ENCODE measurements at regions not wholly inside any gene's neighbourhood (a gene's known extent, or its start where the extent isn't known, plus 50 kb on each side); places are given as distances from the start of the nearest gene placed in this dataset.
"Not testable (repeated sequence)": the region's sequence is repeated elsewhere in the genome, so short reads cannot be mapped to it uniquely, and the experiment has no call there.

DNA sequence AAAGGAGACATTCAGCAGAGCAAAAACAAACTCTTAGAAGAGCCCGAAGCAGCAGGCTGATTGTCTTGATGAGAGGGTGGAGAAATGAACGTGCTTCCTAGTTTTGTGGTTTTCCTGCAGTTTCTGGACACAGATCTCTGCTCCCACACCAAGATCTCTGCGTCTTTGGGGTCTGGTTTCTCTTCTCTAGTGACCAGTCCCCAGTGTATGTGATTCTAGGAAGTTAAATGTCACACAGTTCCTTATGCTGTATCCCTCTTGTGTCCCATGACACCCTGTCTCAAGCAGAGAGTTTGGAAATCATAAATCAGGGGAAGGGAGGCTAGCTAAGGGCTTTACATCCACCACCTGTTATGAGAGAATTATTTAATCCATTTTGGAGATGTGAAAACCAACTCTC lies 55.4 kb upstream of the KLF14 start:
- no peak for DNase-seq (ENCODE audit: low read depth, low spot score)

- DNase-seq (ENCODE audit: low read depth, low spot score), result no peak
These were observed 57.7 kb upstream of the KLF14 start for GRCh38 chr7:130791746-130792145.

DNA sequence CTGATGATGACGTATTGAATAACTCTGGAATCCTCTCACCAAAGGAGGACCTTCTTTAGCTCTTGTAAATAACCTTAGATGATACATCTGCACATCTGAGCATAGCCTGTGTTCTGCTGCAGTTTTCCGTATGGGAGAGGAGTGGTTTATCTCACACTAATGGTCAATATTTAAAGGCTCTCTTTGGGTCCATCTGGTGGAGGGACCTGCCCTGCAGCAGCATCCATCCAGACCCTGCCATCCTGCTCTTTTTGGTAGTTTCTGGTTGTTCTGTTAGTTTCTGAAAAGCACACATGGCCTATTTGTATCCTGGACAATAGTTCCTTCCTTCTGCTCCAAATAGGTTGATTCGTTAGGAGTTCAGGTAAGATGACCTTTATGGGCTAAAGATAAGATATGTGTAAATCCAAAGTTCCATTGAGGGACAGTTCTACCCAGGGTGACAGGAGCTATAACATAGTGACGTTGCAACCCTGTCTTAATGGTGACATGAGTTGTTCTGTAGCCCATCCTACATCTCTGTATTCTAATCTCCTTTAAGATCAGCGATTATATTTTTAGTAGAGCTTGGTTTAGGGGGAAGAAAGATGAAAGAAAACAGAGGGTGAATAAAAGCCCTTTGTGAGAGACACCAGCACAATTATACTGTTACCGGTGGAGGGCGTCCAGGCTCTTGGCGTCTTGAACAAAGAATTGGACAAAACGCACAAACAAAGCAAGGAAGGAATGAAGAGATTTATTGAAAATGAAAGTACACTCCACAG lies 60.0 kb upstream of the KLF14 start:
- DNase-seq (ENCODE audit: low read depth, low spot score), result no peak

- DNase-seq (ENCODE audit: low read depth, low spot score), result no peak
These were observed 60.6 kb upstream of the KLF14 start for GRCh38 chr7:130794619-130794922.

- DNase-seq (ENCODE audit: low read depth, low spot score), result not testable (repeated sequence)
These were observed 62.4 kb upstream of the KLF14 start for GRCh38 chr7:130796425-130796824.

GRCh38 chr7:130803127-130803526 lies 69.1 kb upstream of the KLF14 start:
- DNase-seq (ENCODE audit: low read depth, low spot score), result no peak

GRCh38 chr7:130804220-130804619 lies 70.2 kb upstream of the KLF14 start:
- no peak for DNase-seq (ENCODE audit: low read depth, low spot score)

GRCh38 chr7:130812819-130813218 lies 78.8 kb upstream of the KLF14 start:
- DNase-seq (ENCODE audit: low read depth, low spot score), result not testable (repeated sequence)

DNA sequence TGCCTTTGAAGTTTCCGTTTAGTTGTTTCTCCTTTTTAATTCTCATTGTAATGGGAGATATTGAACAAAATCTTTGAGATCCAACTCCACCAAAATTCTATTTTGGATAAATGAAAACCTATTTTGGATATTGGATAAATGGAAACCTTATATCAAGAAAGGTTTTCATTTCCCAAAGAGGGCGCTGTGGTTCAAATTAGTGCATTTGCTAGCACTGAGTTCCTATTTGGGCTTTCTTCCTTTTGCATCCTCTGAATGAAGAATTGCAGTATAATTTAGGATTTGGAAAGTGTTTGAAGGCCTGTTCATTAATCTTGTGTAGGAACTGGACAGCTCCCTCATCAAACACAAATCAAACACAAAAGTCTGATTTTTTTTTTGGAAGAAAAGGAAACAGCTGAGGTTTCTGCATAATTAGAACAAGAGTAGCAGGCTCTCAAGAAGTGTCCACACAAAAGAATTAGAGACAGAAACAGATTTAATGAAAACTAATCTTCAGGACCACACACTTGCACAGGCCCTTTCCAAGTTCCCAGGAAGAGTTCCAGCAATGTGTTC lies 80.8 kb upstream of the KLF14 start:
- no peak for DNase-seq (ENCODE audit: low read depth, low spot score)

- no peak for DNase-seq (ENCODE audit: low read depth, low spot score)
These were observed 84.0 kb upstream of the KLF14 start for GRCh38 chr7:130818056-130818455.

DNA sequence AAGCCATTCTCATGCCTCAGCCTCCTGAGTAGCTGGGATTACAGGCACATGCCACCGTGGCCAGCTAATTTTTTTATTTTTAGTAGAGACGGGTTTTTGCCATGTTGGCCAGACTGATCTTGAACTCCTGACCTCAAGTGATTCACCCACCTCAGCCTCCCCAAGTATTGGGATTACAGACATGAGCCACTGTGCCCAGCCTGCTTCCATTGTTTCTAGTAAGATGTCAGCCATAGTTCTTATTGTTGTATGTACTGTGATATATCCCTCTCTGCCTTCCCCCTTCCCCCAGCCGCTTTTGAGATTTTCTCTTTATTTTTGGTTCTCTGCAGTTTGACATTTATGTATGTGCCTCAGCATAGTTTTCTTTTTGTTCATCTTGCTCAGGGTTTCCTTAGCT lies 87.9 kb upstream of the KLF14 start:
- DNase-seq (ENCODE audit: low read depth, low spot score), result no peak

DNA sequence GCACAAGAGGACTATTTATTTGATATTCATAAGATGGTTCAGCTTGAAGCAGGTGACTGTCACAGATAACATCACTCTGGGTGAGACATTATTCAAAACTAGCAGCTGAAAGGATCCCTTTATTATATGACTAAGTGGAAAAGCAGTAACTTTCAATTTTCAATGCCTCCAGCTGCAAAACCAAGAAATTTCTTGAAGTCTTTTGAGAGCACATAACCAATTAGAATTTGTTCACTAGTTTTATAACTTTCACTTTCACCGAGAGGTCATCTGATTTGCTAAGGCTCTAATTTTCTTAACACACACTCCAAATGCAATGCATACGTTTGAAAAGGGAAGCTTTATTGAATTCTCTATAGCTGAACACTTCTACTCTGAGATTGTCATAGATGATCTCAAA lies 88.6 kb upstream of the KLF14 start:
- DNase-seq (ENCODE audit: low read depth, low spot score), result no peak

GRCh38 chr7:130823060-130823459 lies 89.1 kb upstream of the KLF14 start:
- no peak for DNase-seq (ENCODE audit: low read depth, low spot score)

- DNase-seq (ENCODE audit: low read depth, low spot score), result no peak
These were observed 91.8 kb upstream of the KLF14 start for GRCh38 chr7:130825819-130826218.

DNA sequence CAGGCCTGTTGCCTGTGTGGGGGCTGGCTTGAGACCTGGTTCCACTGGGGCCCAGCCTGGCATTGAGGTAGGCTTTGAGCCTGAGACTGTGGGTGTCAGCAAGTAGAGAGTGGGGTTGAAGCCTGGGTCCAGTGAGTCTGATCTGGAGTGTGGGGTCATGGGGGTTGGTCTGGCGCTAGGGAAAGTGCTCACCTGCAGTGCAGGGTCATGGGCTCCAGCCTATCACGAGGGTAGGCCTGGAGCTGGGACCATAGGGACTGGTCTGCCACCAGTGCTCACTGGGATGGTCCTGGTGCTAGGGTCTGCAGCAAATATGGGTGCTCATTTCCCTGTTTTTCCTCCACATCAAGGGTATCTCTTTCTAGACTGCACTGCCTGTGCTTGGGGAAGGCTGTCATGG lies 95.4 kb upstream of the KLF14 start:
- DNase-seq (ENCODE audit: low read depth, low spot score), result no peak

GRCh38 chr7:130831322-130831721 lies 97.3 kb upstream of the KLF14 start:
- no peak for DNase-seq (ENCODE audit: low read depth, low spot score)

DNA sequence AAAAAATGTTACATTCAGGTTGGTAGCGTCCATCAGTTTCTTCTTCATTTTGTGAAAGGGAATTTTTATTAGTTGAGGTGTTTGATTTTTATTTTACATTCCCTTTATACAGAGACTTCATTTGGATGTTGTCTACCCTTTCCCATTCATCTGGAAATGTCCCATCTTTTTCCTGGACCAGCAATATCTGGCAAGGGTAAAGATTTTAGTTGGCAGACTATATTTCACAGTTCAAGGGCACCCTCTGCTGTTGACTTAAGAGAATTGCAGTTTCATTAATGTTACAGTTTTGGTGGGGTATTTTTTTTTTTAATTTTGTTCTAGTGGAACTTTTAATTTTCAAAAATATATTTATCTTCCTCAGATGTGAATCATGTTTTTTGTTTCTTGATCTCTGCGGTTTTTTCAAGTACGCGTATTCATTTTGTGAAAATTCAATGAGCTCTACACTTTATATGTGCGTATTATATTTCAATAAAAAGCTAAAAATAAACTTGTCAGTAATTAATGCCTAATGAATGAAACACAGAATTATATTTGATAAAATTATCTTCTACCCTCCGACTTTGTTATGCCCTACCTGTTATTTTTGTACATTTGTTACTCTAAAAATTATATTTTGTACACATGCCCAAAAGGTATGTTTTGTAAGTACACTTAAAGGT lies 97.9 kb upstream of the KLF14 start:
- DNase-seq (ENCODE audit: low read depth, low spot score), result no peak

DNA sequence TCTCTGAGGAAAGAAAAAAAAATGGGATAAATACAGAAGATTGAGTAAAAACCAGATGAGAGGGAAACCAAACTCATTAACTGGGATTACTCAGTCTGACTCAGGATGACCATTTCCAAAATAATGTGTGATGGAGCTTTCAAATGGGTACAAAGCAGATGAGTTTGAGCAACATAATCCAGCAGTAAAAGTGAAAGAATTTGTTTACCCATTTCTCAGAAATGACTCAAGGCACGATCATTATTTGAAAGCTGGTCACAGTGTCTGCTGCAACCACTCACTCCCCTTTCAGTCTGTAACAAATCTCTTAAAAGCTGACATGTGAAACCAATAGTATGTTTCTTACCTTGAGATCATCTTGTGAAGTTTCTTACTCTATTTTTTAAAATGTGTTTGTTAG lies 104.7 kb upstream of the KLF14 start:
- DNase-seq (ENCODE audit: low read depth, low spot score), result no peak

DNA sequence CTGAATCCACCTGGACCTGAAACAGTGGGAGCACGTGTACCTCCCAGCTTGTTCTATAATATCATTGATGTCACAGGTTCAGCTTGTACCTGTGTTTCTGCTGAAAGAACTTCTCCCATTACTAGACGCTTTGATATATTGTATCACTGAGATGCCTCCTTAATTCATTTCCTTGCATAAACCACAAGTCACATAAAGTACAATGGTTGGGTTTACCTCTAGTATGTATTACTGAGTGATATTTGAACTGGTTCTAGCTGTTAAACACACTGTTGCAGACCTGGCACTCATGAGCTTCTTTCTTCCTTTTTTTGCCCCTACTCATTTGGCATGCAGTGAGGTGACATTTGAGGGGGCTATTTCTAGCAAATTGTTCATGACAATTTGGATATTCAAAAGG lies 106.6 kb upstream of the KLF14 start:
- no peak for DNase-seq (ENCODE audit: low read depth, low spot score)

DNA sequence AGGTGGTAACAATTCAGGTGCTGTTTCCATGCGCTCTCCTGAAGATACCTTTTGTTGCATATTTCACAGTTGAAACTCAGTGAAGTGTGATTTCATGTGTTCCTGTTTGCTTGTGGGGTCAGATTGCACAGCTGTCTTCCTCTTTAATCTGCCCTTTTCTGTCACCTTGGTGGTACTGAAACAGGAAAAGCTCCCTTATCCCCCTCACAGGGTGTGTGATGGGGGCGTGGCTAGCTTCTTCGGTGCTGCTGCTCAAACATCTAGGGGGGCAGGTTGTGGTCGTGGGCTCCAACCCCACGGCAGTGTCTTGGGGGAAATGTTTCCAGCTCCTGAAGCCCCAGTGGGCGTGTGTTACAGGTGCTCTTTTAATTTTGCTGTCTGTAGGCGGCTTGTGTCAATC lies 107.4 kb upstream of the KLF14 start:
- DNase-seq (ENCODE audit: low read depth, low spot score), result no peak

- no peak for DNase-seq (ENCODE audit: low read depth, low spot score)
These were observed 109.7 kb upstream of the KLF14 start for GRCh38 chr7:130843703-130844102.

DNA sequence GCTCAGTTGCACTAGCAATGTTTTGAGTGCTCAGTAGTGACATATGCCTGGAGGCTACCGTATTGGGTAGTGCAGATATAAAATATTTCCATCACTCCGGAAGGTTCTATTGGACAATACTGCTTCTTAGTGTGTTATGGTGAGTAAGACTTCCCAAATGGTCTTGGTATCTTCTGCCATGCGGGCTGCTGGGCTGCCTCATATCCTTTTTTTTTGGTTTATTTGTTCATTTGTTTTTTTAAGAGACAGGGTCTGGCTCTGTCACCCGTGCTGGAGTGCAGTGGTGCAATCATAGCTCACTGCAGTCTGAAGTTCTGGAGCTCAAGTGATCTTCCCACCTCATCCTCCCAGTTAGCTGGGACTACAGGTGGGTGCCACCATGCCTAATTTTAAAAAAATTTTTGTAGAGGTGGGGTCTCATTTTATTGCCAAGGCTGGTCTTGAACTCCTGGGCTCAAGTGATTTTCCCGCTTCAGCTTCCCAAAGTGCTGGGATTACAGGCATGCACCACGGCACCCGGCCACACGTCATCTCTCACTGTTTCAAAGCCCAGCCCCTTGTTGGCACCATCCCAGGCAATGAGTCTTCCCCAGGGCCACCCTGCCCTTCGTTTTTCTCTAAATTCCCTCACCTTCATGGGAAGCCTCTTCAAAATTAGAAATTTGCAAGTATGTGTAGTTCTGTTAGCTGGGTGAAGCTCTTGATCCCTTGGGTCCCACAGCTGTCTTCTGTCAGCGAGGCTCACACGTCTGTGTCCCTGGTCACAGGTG lies 111.0 kb upstream of the KLF14 start:
- DNase-seq (ENCODE audit: low read depth, low spot score), result no peak

Data from iPS DF 19.7 (cell line).